PC-3 (cell line): ENCODE measurements at regions not wholly inside any gene's neighbourhood (a gene's known extent, or its start where the extent isn't known, plus 50 kb on each side); places are given as distances from the start of the nearest gene placed in this dataset.

Experiments
- CTCF ChIP-seq: fragments of 300-600 bp; sonication (generic); conservative IDR thresholded peaks from 2 replicates; pipeline ENCODE4 v1.5.1; 2017; ENCODE audit warnings: antibody characterized with exemption, low read depth, mild to moderate bottlenecking, low read length
- EZH2 ChIP-seq: fragments of 300-600 bp; sonication (generic); IDR thresholded peaks from one replicate; pipeline ENCODE4 v1.6.1; 2017; ENCODE audit warnings: antibody characterized with exemption, mild to moderate bottlenecking, low read length; ENCODE audit not compliant: unreplicated experiment
- EZH2phosphoT487 ChIP-seq: fragments of 300-600 bp; sonication (generic); IDR thresholded peaks from 2 replicates; pipeline ENCODE4 v1.6.1; 2018; ENCODE audit warnings: mild to moderate bottlenecking, antibody characterized with exemption, low read length, borderline replicate concordance

DNA sequence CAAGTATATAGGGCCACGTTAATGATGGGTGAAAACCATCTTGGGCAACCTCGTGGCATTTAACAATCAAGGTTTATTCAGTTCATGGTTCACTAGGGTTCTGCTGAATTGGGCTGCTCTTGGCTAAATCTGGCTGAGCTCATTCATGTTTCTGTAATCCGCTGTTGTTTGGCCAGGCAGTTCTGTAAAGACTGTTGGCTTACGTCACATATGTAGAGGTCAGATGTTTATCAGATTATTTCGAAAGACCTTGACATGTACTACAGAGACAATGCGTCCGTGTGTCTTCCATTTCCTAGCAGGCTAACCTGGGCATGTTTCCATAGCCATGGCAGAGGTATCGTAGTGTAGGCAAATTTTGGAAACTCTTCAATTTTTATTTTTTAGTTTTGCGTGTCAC is 190.0 kb upstream of the ZWINT start:
- TF ChIP-seq CTCF (no peak), EZH2phosphoT487 (no peak), EZH2 (no peak)
